SK-N-SH treated with all-trans-retinoic acid at 6 μM for 48 hours (cell line): ENCODE measurements at regions not wholly inside any gene's neighbourhood (a gene's known extent, or its start where the extent isn't known, plus 50 kb on each side); places are given as distances from the start of the nearest gene placed in this dataset.

Experiments used
- PPARA ChIP-seq: fragments of 250-450 bp; sonication (Bioruptor Pico); IDR thresholded peaks from 2 replicates; pipeline ENCODE4 v1.5.0; 2020; ENCODE audit warnings: mild to moderate bottlenecking, borderline replicate concordance
- TCF4 ChIP-seq: fragments of 250-450 bp; sonication (Bioruptor Pico); IDR thresholded peaks from 2 replicates; pipeline ENCODE4 v1.8.0; 2021; ENCODE audit warnings: mild to moderate bottlenecking, moderate library complexity, borderline replicate concordance
- TOX ChIP-seq: fragments of 250-450 bp; sonication (Bioruptor Pico); IDR thresholded peaks from 2 replicates; pipeline ENCODE4 v1.8.0; 2021; ENCODE audit warnings: mild to moderate bottlenecking, moderate library complexity, borderline replicate concordance
- TSHZ2 ChIP-seq: fragments of 250-450 bp; sonication (Bioruptor Pico); IDR thresholded peaks from 2 replicates; pipeline ENCODE4 v1.5.0; 2020; ENCODE audit warnings: mild to moderate bottlenecking, moderate library complexity
- ZFP3 ChIP-seq: fragments of 250-450 bp; sonication (Bioruptor Pico); IDR thresholded peaks from 2 replicates; pipeline ENCODE4 v1.5.0; 2020; ENCODE audit warnings: mild to moderate bottlenecking, moderate library complexity

GRCh38 chr5:2137444-2138050 lies 254.8 kb upstream of the IRX4 start:
- TF ChIP-seq TOX (CRISPR knock-in tag) = no peak
- TF ChIP-seq TSHZ2 = no peak
- no peak for TF ChIP-seq PPARA (CRISPR knock-in tag)
- no peak for TF ChIP-seq ZFP3 (CRISPR knock-in tag)
- TF ChIP-seq TCF4 = no peak
